ENCODE measurements at regions not wholly inside any gene's neighbourhood (a gene's known extent, or its start where the extent isn't known, plus 50 kb on each side); places are given as distances from the start of the nearest gene placed in this dataset.

GRCh38 chr20:22489626-22490286 lies 94.6 kb downstream of the FOXA2 start:
- 62% methylated on average over 2 of the region's 11 CpGs for WGBS (ENCODE audit: insufficient coverage)
- Histone ChIP-seq H3K9me3 (replicated peaks in 1 of 2; ENCODE audit: control insufficient read depth in 1 of 2, insufficient read depth in 1 of 2, low read length in 2 of 2) (no peaks in the 10 kb centered on the region), H3K79me2 (ENCODE audit: insufficient read depth, low read length) (no peaks in the 10 kb centered on the region), H3K4me3 (replicated peaks in 1 of 3; ENCODE audit: low read depth in 2 of 3, low read length in 3 of 3) (no peak overlapping the region), H3K27ac (ENCODE audit: low read depth in 1 of 2, low read length in 2 of 2) (no peak overlapping the region), H3K4me2 (replicated peaks; ENCODE audit: extremely low read depth, low read length, poor library complexity, severe bottlenecking) (no peak overlapping the region), H4K20me1 (ENCODE audit: insufficient read depth, low read length) (no peaks in the 10 kb centered on the region), H3K9ac (ENCODE audit: insufficient read depth, low read length, poor library complexity, severe bottlenecking) (no peak overlapping the region), H3K4me1 (ENCODE audit: control insufficient read depth in 1 of 2, insufficient read depth in 2 of 2, low read length in 2 of 2) (no peaks in the 10 kb centered on the region), H3K27me3 (ENCODE audit: control insufficient read depth in 2 of 2, insufficient read depth in 2 of 2, low read length in 2 of 2) (peaks cover 0 to 2% of the 10 kb centered on the region in 2 donors), H3K36me3 (replicated peaks in 1 of 2; ENCODE audit: control insufficient read depth in 1 of 2, insufficient read depth in 2 of 2, low read length in 2 of 2) (no peaks in the 10 kb centered on the region), H2AFZ (ENCODE audit: insufficient read depth, low read depth, low read length, poor library complexity, severe bottlenecking) (no peak overlapping the region)
- H3K36me3 Mint-ChIP-seq, result no peaks in the 10 kb centered on the region
- DNase-seq, result no peak
- H3K27ac Mint-ChIP-seq, result no peak overlapping the region
- intact Hi-C loops (cut with micrococcal nuclease), result no loop called here
- H3K4me3 Mint-ChIP-seq, result no peak overlapping the region
- H3K27me3 Mint-ChIP-seq (ENCODE audit: low read depth in 3 of 3), result peaks cover 5 to 19% (median 7%) of the 10 kb centered on the region in 3 donors
- no peak for TF ChIP-seq CTCF (IDR thresholded peaks at IDR 0.05)
- H3K4me1 Mint-ChIP-seq, result no peaks in the 10 kb centered on the region
- H3K9me3 Mint-ChIP-seq, result peaks cover 0 to 2% (median 0%) of the 10 kb centered on the region in 7 donors

- Histone ChIP-seq H3K9ac (ENCODE audit: insufficient read depth, low read length, poor library complexity, severe bottlenecking) (no peak overlapping the region), H3K27me3 (ENCODE audit: control insufficient read depth in 2 of 2, insufficient read depth in 2 of 2, low read length in 2 of 2) (no peaks in the 10 kb centered on the region), H3K36me3 (replicated peaks in 1 of 2; ENCODE audit: control insufficient read depth in 1 of 2, insufficient read depth in 2 of 2, low read length in 2 of 2) (no peaks in the 10 kb centered on the region), H4K20me1 (ENCODE audit: insufficient read depth, low read length) (no peaks in the 10 kb centered on the region), H3K4me3 (replicated peaks in 1 of 3; ENCODE audit: low read depth in 2 of 3, low read length in 3 of 3) (no peak overlapping the region), H2AFZ (ENCODE audit: insufficient read depth, low read depth, low read length, poor library complexity, severe bottlenecking) (no peak overlapping the region), H3K27ac (ENCODE audit: low read depth in 1 of 2, low read length in 2 of 2) (no peak overlapping the region), H3K79me2 (ENCODE audit: insufficient read depth, low read length) (no peaks in the 10 kb centered on the region), H3K4me1 (ENCODE audit: control insufficient read depth in 1 of 2, insufficient read depth in 2 of 2, low read length in 2 of 2) (no peaks in the 10 kb centered on the region), H3K9me3 (replicated peaks in 1 of 2; ENCODE audit: control insufficient read depth in 1 of 2, insufficient read depth in 1 of 2, low read length in 2 of 2) (no peaks in the 10 kb centered on the region), H3K4me2 (replicated peaks; ENCODE audit: extremely low read depth, low read length, poor library complexity, severe bottlenecking) (no peak overlapping the region)
- Mint-ChIP-seq H3K9me3 (peaks cover 0 to 6% (median 2%) of the 10 kb centered on the region in 7 donors), H3K36me3 (no peaks in the 10 kb centered on the region), H3K27ac (no peak overlapping the region), H3K4me3 (no peak overlapping the region), H3K27me3 (ENCODE audit: low read depth in 3 of 3) (peaks cover 0 to 8% (median 0%) of the 10 kb centered on the region in 3 donors), H3K4me1 (no peaks in the 10 kb centered on the region)
- no peak for TF ChIP-seq CTCF (IDR thresholded peaks at IDR 0.05)
- WGBS (ENCODE audit: insufficient coverage), result 71% methylated on average over 3 of the region's 4 CpGs
- no peak for DNase-seq
- intact Hi-C loops (cut with micrococcal nuclease), result no loop called here
These were observed 104.0 kb downstream of the FOXA2 start for GRCh38 chr20:22480336-22480735.

All from CD14-positive monocyte (primary cell).